Keratinocyte (primary cell): ENCODE measurements at regions not wholly inside any gene's neighbourhood (a gene's known extent, or its start where the extent isn't known, plus 50 kb on each side); places are given as distances from the start of the nearest gene placed in this dataset.

ENCODE experiments used
- DNase-seq: peaks from one replicate; pipeline ENCODE4 v3.0.0-alpha.2; 2011; ENCODE audit warnings: low read depth, missing footprints, low spot score
- FAIRE-seq: peaks from 2 replicates; lab custom pipeline; 2011; peaks lifted over from hg19 to GRCh38; lab: Jason Lieb, UNC
- H2AFZ ChIP-seq: 2 replicates; pipeline ENCODE4 v1.6.0; 2012; ENCODE audit warnings: low read length, control low read depth, inconsistent platforms; ENCODE audit not compliant: control insufficient read depth
- H3K27ac ChIP-seq: 2 replicates; pipeline ENCODE4 v1.5.1; 2011; ENCODE audit warnings: low read length; ENCODE audit not compliant: control insufficient read depth, insufficient read depth
- H3K27me3 ChIP-seq: 3 replicates; pipeline ENCODE4 v1.6.0; 2011; ENCODE audit warnings: low read length; ENCODE audit not compliant: control insufficient read depth, insufficient read depth; ENCODE audit errors: extremely low read depth
- H3K36me3 ChIP-seq, 2 experiments: 2 replicates in 1 of 2; 3 replicates in 1 of 2; pipeline ENCODE4 v1.5.1; 2011; ENCODE audit warnings: low read length in 2 of 2, mild to moderate bottlenecking in 1 of 2; ENCODE audit not compliant: control insufficient read depth in 2 of 2, insufficient read depth in 2 of 2; ENCODE audit errors: extremely low read depth in 1 of 2
- H3K4me1 ChIP-seq: 3 replicates; pipeline ENCODE4 v1.5.1; 2011; ENCODE audit warnings: low read length; ENCODE audit not compliant: control insufficient read depth, insufficient read depth; ENCODE audit errors: extremely low read depth
- H3K4me2 ChIP-seq: 3 replicates; pipeline ENCODE4 v1.6.0; 2011; ENCODE audit warnings: low read depth, low read length; ENCODE audit not compliant: control insufficient read depth, insufficient read depth; ENCODE audit errors: extremely low read depth
- H3K4me3 ChIP-seq, 3 experiments: fragments of 200-600 bp in 1 of 3; sonication (generic) in 1 of 3; 2 replicates in 2 of 3; 3 replicates in 1 of 3; pipeline ENCODE4 v1.5.1; 2011 to 2016; ENCODE audit warnings: low read length in 3 of 3, mild to moderate bottlenecking in 3 of 3, control low read depth in 2 of 3, inconsistent platforms in 1 of 3, low read depth in 1 of 3, mixed read lengths in 1 of 3, mixed run types in 1 of 3, moderate library complexity in 1 of 3; ENCODE audit not compliant: control insufficient read depth in 2 of 3, insufficient read depth in 2 of 3; ENCODE audit errors: extremely low read depth in 1 of 3
- H3K79me2 ChIP-seq: 2 replicates; pipeline ENCODE4 v1.6.0; 2012; ENCODE audit warnings: low read length; ENCODE audit not compliant: control insufficient read depth, insufficient read depth
- H3K9ac ChIP-seq: 3 replicates; pipeline ENCODE4 v1.6.0; 2011; ENCODE audit warnings: low read length; ENCODE audit not compliant: control insufficient read depth, insufficient read depth; ENCODE audit errors: extremely low read depth
- H3K9me1 ChIP-seq: 3 replicates; pipeline ENCODE4 v1.6.0; 2011; ENCODE audit warnings: low read length; ENCODE audit not compliant: control insufficient read depth, insufficient read depth; ENCODE audit errors: extremely low read depth
- H3K9me3 ChIP-seq: 2 replicates; pipeline ENCODE4 v1.5.1; 2012; ENCODE audit warnings: low read depth, low read length; ENCODE audit not compliant: control insufficient read depth
- H4K20me1 ChIP-seq: 3 replicates; pipeline ENCODE4 v1.6.0; 2011; ENCODE audit warnings: low read length; ENCODE audit not compliant: control insufficient read depth, insufficient read depth; ENCODE audit errors: extremely low read depth
- CTCF ChIP-seq, 3 experiments: IDR thresholded peaks in 1 of 3; conservative IDR thresholded peaks in 1 of 3; optimal IDR thresholded peaks in 1 of 3; 2 replicates in 2 of 3; 3 replicates in 1 of 3; pipeline versions ENCODE3 to v1.5.1; 2011; ENCODE audit warnings: low read length in 3 of 3, mild to moderate bottlenecking in 3 of 3, moderate library complexity in 2 of 3, control low read depth in 1 of 3, inconsistent platforms in 1 of 3; ENCODE audit not compliant: insufficient read depth in 2 of 3; ENCODE audit errors: extremely low read depth in 1 of 3
- EZH2 ChIP-seq: IDR thresholded peaks from one replicate; pipeline ENCODE4 v1.6.1; 2012; ENCODE audit warnings: inconsistent platforms, mild to moderate bottlenecking, low read length, moderate library complexity
- dilution Hi-C: fragments of 300-500 bp; cut with MboI; formaldehyde crosslinking; loops from one replicate; pipeline ENCODE4 v1.7.0; 2020; ENCODE audit warnings: low sequenced_read_pairs; ENCODE audit not compliant: extremely low pct_ligation_motif_present

GRCh38 chr4:116489739-116490138 is 595.6 kb downstream of the TRAM1L1 start:
- H3K36me3 ChIP-seq = no peaks in the 10 kb centered on the region
- no peak overlapping the region for H3K4me3 ChIP-seq
- no peak overlapping the region for H3K9ac ChIP-seq
- no peaks in the 10 kb centered on the region for H3K79me2 ChIP-seq
- H3K27ac ChIP-seq = no peak overlapping the region
- no peak overlapping the region for H3K4me2 ChIP-seq
- H3K9me3 ChIP-seq = no peaks in the 10 kb centered on the region
- no peak overlapping the region for H2AFZ ChIP-seq
- FAIRE-seq (no peak), DNase-seq (no peak)
- no peaks in the 10 kb centered on the region for H3K4me1 ChIP-seq
- no peaks in the 10 kb centered on the region for H3K9me1 ChIP-seq
- H4K20me1 ChIP-seq = no peaks in the 10 kb centered on the region
- dilution Hi-C loops = no loop called here
- TF ChIP-seq EZH2 (no peak), CTCF (optimal IDR thresholded peaks at IDR 0.05 in 1 of 3, IDR thresholded peaks at IDR 0.05 in 1 of 3, conservative IDR thresholded peaks at IDR 0.05 in 1 of 3; ENCODE audit: extremely low read depth in 1 of 3, insufficient read depth in 2 of 3, low read length in 3 of 3) (no peak)
- no peaks in the 10 kb centered on the region for H3K27me3 ChIP-seq

- no peaks in the 10 kb centered on the region for H3K79me2 ChIP-seq
- H3K27ac ChIP-seq = no peak overlapping the region
- H3K36me3 ChIP-seq = no peaks in the 10 kb centered on the region
- FAIRE-seq = no peak
- H3K4me1 ChIP-seq = no peaks in the 10 kb centered on the region
- H3K4me3 ChIP-seq = no peak overlapping the region
- no peaks in the 10 kb centered on the region for H3K9me1 ChIP-seq
- dilution Hi-C loops = no loop called here
- no peaks in the 10 kb centered on the region for H4K20me1 ChIP-seq
- no peak overlapping the region for H2AFZ ChIP-seq
- no peak for DNase-seq
- no peaks in the 10 kb centered on the region for H3K27me3 ChIP-seq
- TF ChIP-seq CTCF (optimal IDR thresholded peaks at IDR 0.05 in 1 of 3, IDR thresholded peaks at IDR 0.05 in 1 of 3, conservative IDR thresholded peaks at IDR 0.05 in 1 of 3; ENCODE audit: extremely low read depth in 1 of 3, insufficient read depth in 2 of 3, low read length in 3 of 3) = no peak
- no peak for TF ChIP-seq EZH2
- no peak overlapping the region for H3K9ac ChIP-seq
- no peak overlapping the region for H3K4me2 ChIP-seq
- no peaks in the 10 kb centered on the region for H3K9me3 ChIP-seq
Observed at GRCh38 chr4:116486401-116486800, 599.0 kb downstream of the TRAM1L1 start.
